A172 (cell line): ENCODE measurements at regions not wholly inside any gene's neighbourhood (a gene's known extent, or its start where the extent isn't known, plus 50 kb on each side); places are given as distances from the start of the nearest gene placed in this dataset.
A peak's percentile ranks its signal among the peaks of the same experiment; 100 is the strongest.

ENCODE experiments used
- DNase-seq: peaks from one replicate; pipeline ENCODE4 v3.0.0-alpha.2; 2015; ENCODE audit warnings: low spot score

- DNase-seq, result peak; percentile 75
Measured at GRCh38 chr22:48112687-48113521, 1350.5 kb downstream of the TBC1D22A start.

- DNase-seq, result no peak
Measured at GRCh38 chr22:48106715-48107259, 1344.3 kb downstream of the TBC1D22A start.

GRCh38 chr22:48106215-48106614 lies 1343.8 kb downstream of the TBC1D22A start:
- DNase-seq, result no peak

GRCh38 chr22:48105259-48105658 lies 1342.8 kb downstream of the TBC1D22A start:
- DNase-seq, result no peak

GRCh38 chr22:48104766-48105165 lies 1342.3 kb downstream of the TBC1D22A start:
- no peak for DNase-seq

- no peak for DNase-seq
Measured at GRCh38 chr22:48104102-48104738, 1341.8 kb downstream of the TBC1D22A start.

GRCh38 chr22:48103126-48103875 lies 1340.9 kb downstream of the TBC1D22A start:
- no peak for DNase-seq

- DNase-seq, result no peak
Measured at GRCh38 chr22:48102581-48102980, 1340.1 kb downstream of the TBC1D22A start.

GRCh38 chr22:48101704-48102103 lies 1339.3 kb downstream of the TBC1D22A start:
- DNase-seq, result no peak

GRCh38 chr22:48100685-48101417 lies 1338.4 kb downstream of the TBC1D22A start:
- no peak for DNase-seq

GRCh38 chr22:48099671-48100070 lies 1337.2 kb downstream of the TBC1D22A start:
- no peak for DNase-seq

GRCh38 chr22:48099251-48099650 lies 1336.8 kb downstream of the TBC1D22A start:
- DNase-seq, result no peak

- no peak for DNase-seq
Measured at GRCh38 chr22:48098921-48099245, 1336.4 kb downstream of the TBC1D22A start.

- DNase-seq, result no peak
Measured at GRCh38 chr22:48098243-48098920, 1335.9 kb downstream of the TBC1D22A start.

GRCh38 chr22:48097723-48098122 lies 1335.3 kb downstream of the TBC1D22A start:
- no peak for DNase-seq

- no peak for DNase-seq
Measured at GRCh38 chr22:48096851-48097665, 1334.6 kb downstream of the TBC1D22A start.

- no peak for DNase-seq
Measured at GRCh38 chr22:48096411-48096810, 1334.0 kb downstream of the TBC1D22A start.

- DNase-seq, result no peak
Measured at GRCh38 chr22:48093981-48094380, 1331.5 kb downstream of the TBC1D22A start.

GRCh38 chr22:48092866-48093265 lies 1330.4 kb downstream of the TBC1D22A start:
- no peak for DNase-seq

- DNase-seq, result no peak
Measured at GRCh38 chr22:48091656-48092223, 1329.3 kb downstream of the TBC1D22A start.
